CD4-positive, alpha-beta T cell (primary cell): ENCODE measurements at regions not wholly inside any gene's neighbourhood (a gene's known extent, or its start where the extent isn't known, plus 50 kb on each side); places are given as distances from the start of the nearest gene placed in this dataset.
"Not testable (repeated sequence)": the region's sequence is repeated elsewhere in the genome, so short reads cannot be mapped to it uniquely, and the experiment has no call there.

ENCODE experiments used
- ATAC-seq: fragments of 200-7000 bp; cut with Tn5 transposase; one replicate; pipeline ENCODE4 v1.10.0; 2022; ENCODE audit warnings: mild to moderate bottlenecking; ENCODE audit not compliant: poor library complexity
- CTCF ChIA-PET: fragments of 350-600 bp; sonication (Branson Sonifier 250); formaldehyde crosslinking; loops from one replicate; lab custom pipeline; 2021; ENCODE audit warnings: antibody characterized with exemption, inconsistent platforms; lab: Charles Lee
- POLR2A ChIA-PET: fragments of 350-600 bp; sonication (Branson Sonifier 250); formaldehyde crosslinking; loops from one replicate; lab custom pipeline; 2021; ENCODE audit warnings: antibody characterized with exemption, inconsistent platforms; lab: Charles Lee
- DNase-seq, 14 experiments: peaks; one replicate each; pipeline ENCODE4 v3.0.0-alpha.2; 2013 to 2020; ENCODE audit warnings: mixed read lengths in 2 of 14
- H3K27ac ChIP-seq, 2 donors: one replicate each; pipeline versions ENCODE4 v1.5.1 to v1.7.0; 2013; ENCODE audit warnings: low read length in 2 of 2, low read depth in 1 of 2, mild to moderate bottlenecking in 1 of 2
- H3K27me3 ChIP-seq, 2 experiments: 1 replicate in 1 of 2; 2 replicates in 1 of 2; pipeline versions ENCODE4 v1.6.1 to v1.7.0; 2013; ENCODE audit warnings: low read length in 2 of 2, control low read depth in 1 of 2, mild to moderate bottlenecking in 1 of 2, moderate library complexity in 1 of 2; ENCODE audit not compliant: insufficient read depth in 2 of 2, control insufficient read depth in 1 of 2
- H3K36me3 ChIP-seq: one replicate; pipeline ENCODE4 v1.6.1; 2013; ENCODE audit warnings: low read length, control low read depth; ENCODE audit not compliant: insufficient read depth
- H3K4me1 ChIP-seq: one replicate; pipeline ENCODE4 v1.6.1; 2013; ENCODE audit warnings: low read length, control low read depth; ENCODE audit not compliant: insufficient read depth
- H3K4me3 ChIP-seq: one replicate; pipeline ENCODE4 v1.5.1; 2013; ENCODE audit warnings: mild to moderate bottlenecking, low read length, moderate library complexity
- H3K9me3 ChIP-seq, 2 experiments: 1 replicate in 1 of 2; 2 replicates in 1 of 2; pipeline versions ENCODE4 v1.6.1 to v1.7.0; 2013; ENCODE audit warnings: low read length in 2 of 2, mild to moderate bottlenecking in 2 of 2, control low read depth in 1 of 2, moderate library complexity in 1 of 2; ENCODE audit not compliant: control insufficient read depth in 1 of 2, insufficient read depth in 1 of 2
- H3K27ac Mint-ChIP-seq: one replicate; pipeline ENCODE4 v1.8.0; 2020; ENCODE audit warnings: mixed read lengths
- H3K27me3 Mint-ChIP-seq: one replicate; pipeline ENCODE4 v1.8.0; 2021; ENCODE audit warnings: mixed read lengths
- H3K36me3 Mint-ChIP-seq: one replicate; pipeline ENCODE4 v1.8.0; 2021; ENCODE audit warnings: low read depth, mixed read lengths
- H3K4me1 Mint-ChIP-seq: one replicate; pipeline ENCODE4 v1.8.0; 2021; ENCODE audit warnings: low read depth, mixed read lengths
- H3K4me3 Mint-ChIP-seq: one replicate; pipeline ENCODE4 v1.8.0; 2020; ENCODE audit warnings: mild to moderate bottlenecking, mixed read lengths
- H3K9me3 Mint-ChIP-seq: one replicate; pipeline ENCODE4 v1.8.0; 2020; ENCODE audit warnings: mixed read lengths
- intact Hi-C, 2 experiments: fragments of 100-400 bp; cut with DNase I in 1 of 2; cut with micrococcal nuclease in 1 of 2; formaldehyde crosslinking; loops; one replicate each; pipeline versions ENCODE4 v1.15.1 to v1.9.0; 2023 to 2025; cut with DNase I, micrococcal nuclease
- TF ChIP-seq, protein P1 (sequence below): fragments of 200-600 bp; IDR thresholded peaks from one replicate; pipeline ENCODE4 v1.8.0; 2022; ENCODE audit warnings: antibody characterized with exemption, mild to moderate bottlenecking

DNA sequence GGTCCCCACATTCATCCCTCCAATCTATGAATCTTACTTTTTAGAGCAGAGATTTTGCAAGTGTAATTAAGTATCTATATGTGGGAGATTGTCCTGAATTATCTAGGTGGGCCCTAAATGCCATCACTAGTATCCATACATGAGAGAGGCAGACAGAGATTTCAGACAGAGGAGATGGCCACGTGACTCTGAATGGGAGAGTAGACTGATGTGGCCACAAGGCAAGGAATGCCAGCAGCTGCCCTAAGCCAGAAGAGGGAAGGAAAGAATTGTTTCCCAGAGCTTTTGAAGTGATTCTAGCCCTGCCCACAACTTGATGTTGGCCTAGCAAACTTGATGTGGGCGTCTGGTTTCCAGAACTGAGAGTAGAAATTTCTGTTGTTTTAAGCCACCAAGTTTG, 90.1 kb upstream of the PCAT7 start:
- H3K27ac Mint-ChIP-seq: no peak overlapping the region
- H3K4me3 Mint-ChIP-seq: no peak overlapping the region
- H3K36me3 Mint-ChIP-seq: peaks cover 44% of the 10 kb centered on the region
- Histone ChIP-seq H3K4me1 (no peaks in the 10 kb centered on the region), H3K27me3 (no peaks in the 10 kb centered on the region), H3K9me3 (peaks cover 10 to 25% of the 10 kb centered on the region in 2 experiments), H3K4me3 (no peak overlapping the region), H3K27ac (no peak overlapping the region), H3K36me3 (peaks cover 20% of the 10 kb centered on the region)
- ChIA-PET CTCF (no interaction called here), POLR2A (no interaction called here)
- H3K27me3 Mint-ChIP-seq: no peaks in the 10 kb centered on the region
- ATAC-seq: no peak
- no peaks in the 10 kb centered on the region for H3K4me1 Mint-ChIP-seq
- TF ChIP-seq, protein P1, sequence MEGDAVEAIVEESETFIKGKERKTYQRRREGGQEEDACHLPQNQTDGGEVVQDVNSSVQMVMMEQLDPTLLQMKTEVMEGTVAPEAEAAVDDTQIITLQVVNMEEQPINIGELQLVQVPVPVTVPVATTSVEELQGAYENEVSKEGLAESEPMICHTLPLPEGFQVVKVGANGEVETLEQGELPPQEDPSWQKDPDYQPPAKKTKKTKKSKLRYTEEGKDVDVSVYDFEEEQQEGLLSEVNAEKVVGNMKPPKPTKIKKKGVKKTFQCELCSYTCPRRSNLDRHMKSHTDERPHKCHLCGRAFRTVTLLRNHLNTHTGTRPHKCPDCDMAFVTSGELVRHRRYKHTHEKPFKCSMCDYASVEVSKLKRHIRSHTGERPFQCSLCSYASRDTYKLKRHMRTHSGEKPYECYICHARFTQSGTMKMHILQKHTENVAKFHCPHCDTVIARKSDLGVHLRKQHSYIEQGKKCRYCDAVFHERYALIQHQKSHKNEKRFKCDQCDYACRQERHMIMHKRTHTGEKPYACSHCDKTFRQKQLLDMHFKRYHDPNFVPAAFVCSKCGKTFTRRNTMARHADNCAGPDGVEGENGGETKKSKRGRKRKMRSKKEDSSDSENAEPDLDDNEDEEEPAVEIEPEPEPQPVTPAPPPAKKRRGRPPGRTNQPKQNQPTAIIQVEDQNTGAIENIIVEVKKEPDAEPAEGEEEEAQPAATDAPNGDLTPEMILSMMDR: no peak
- intact Hi-C loops: no loop called here
- no peak for DNase-seq
- H3K9me3 Mint-ChIP-seq: peaks cover 15% of the 10 kb centered on the region

DNA sequence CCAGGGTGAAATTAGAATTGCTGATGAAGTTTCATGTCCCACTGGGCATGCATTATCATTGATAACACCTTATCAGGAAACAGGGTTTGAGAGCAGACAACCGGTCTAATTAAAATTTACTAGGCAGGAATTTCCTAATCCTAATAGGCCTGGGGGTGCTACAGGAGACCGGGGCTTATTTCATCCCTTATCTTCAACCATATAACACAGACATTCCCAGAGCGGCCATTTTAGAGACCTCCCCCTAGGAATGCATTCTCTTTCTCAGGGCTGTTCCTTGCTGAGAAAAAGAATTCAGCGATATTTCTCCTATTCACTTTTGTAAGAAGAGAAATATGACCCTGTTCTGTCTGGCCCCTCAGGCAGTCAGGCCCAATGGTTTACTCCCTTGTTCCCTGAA, 82.8 kb upstream of the PCAT7 start:
- H3K4me3 ChIP-seq, ATAC-seq, H3K4me1 ChIP-seq, H3K27ac ChIP-seq, H3K27me3 ChIP-seq, H3K4me1 Mint-ChIP-seq, intact Hi-C loops, POLR2A ChIA-PET, H3K4me3 Mint-ChIP-seq, DNase-seq, H3K27ac Mint-ChIP-seq, H3K9me3 Mint-ChIP-seq, H3K36me3 ChIP-seq, H3K36me3 Mint-ChIP-seq, CTCF ChIA-PET: not testable (repeated sequence)
- peaks cover 15 to 19% of the 10 kb centered on the region in 2 experiments for H3K9me3 ChIP-seq
- H3K27me3 Mint-ChIP-seq: peaks cover 27% of the 10 kb centered on the region

DNA sequence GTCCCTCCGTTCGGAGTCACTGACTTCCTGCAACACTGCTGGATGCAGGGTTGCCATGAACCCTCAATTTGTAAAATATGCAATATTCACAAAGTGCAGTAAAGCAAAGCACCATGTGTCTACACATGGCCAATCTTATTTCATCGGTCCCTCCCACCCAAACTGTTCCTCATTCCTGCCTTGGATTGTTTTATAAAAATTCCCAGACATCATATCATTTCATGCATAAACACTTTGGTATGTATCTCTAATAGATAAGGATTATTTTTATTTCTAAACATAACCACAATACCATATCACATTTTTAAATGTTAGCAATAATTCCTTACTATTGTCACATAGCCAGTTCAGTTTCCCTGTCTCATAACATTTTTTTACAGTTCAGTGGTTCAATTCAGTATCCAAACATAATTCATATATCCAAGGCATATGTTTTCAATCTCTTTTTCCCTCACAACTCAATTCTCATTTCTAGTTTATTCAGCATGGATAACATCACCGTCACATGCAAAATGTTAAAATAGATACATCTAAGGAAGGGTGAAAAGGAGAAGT, 82.0 kb upstream of the PCAT7 start:
- no peak for DNase-seq
- Histone ChIP-seq H3K4me3 (no peak overlapping the region), H3K9me3 (peaks cover 15 to 19% of the 10 kb centered on the region in 2 experiments), H3K4me1 (no peaks in the 10 kb centered on the region), H3K27ac (no peak overlapping the region), H3K27me3 (peaks cover 3 to 6% of the 10 kb centered on the region in 2 experiments), H3K36me3 (no peaks in the 10 kb centered on the region)
- Mint-ChIP-seq H3K36me3 (no peaks in the 10 kb centered on the region), H3K27ac (no peak overlapping the region), H3K4me3 (no peak overlapping the region), H3K9me3 (peaks cover 6% of the 10 kb centered on the region), H3K27me3 (peaks cover 28% of the 10 kb centered on the region), H3K4me1 (no peaks in the 10 kb centered on the region)
- ChIA-PET POLR2A (no interaction called here), CTCF (no interaction called here)
- ATAC-seq: no peak
- TF ChIP-seq, protein P1: no peak
- intact Hi-C loops: no loop called here
